HCT116 (cell line): ENCODE measurements at regions not wholly inside any gene's neighbourhood (a gene's known extent, or its start where the extent isn't known, plus 50 kb on each side); places are given as distances from the start of the nearest gene placed in this dataset.

Experiments
- ATAC-seq: fragments of 200-7000 bp; cut with Tn5 transposase; 2 replicates; pipeline ENCODE4 v1.9.1; 2020; ENCODE audit warnings: mild to moderate bottlenecking, moderate library complexity
- BruUV-seq: library from RNA; stranded (reverse); fragments of 400-500 nt; replicated peaks from 2 replicates; lab custom pipeline; 2021; lab: Mats Ljungman, UMichigan
- CTCF ChIA-PET: fragments of 300-600 bp; sonication (Branson Sonifier 250); formaldehyde crosslinking; loops from one replicate; lab custom pipeline; 2021; ENCODE audit warnings: antibody characterized with exemption; lab: Charles Lee
- POLR2A ChIA-PET: fragments of 300-600, 350-600 bp; sonication (Branson Sonifier 250); formaldehyde crosslinking; loops from one replicate; lab custom pipeline; 2021; ENCODE audit warnings: antibody characterized with exemption; lab: Charles Lee
- RAD21 ChIA-PET, 2 experiments: fragments of 300-600 bp; sonication (Branson Sonifier 250); formaldehyde crosslinking; loops; one replicate each; lab custom pipeline; 2023; ENCODE audit warnings: low total read pairs in 2 of 2; ENCODE audit not compliant: uncharacterized antibody in 2 of 2, unreplicated experiment in 2 of 2, low non-redundant PET in 1 of 2; lab: Charles Lee
- DNase-seq: peaks from one replicate; pipeline ENCODE4 v3.0.0-alpha.2; 2010; ENCODE audit warnings: low read depth, low spot score
- H2AFZ ChIP-seq: fragments of 200-600 bp; shearing (Covaris generic), sonication (generic); 2 replicates; pipeline ENCODE4 v1.6.1; 2017; ENCODE audit warnings: low read depth, mixed run types, mixed read lengths, antibody characterized with exemption, low read length; ENCODE audit not compliant: poor library complexity, severe bottlenecking
- H3K27ac ChIP-seq: 2 replicates; pipeline ENCODE4 v1.5.1; 2012; ENCODE audit warnings: low read depth, low read length
- H3K27me3 ChIP-seq: fragments of 200-600 bp; sonication (generic); 2 replicates; pipeline ENCODE4 v1.6.1; 2016; ENCODE audit warnings: mixed run types, low read length, mixed read lengths; ENCODE audit not compliant: insufficient read depth
- H3K36me3 ChIP-seq, 2 experiments: fragments of 200-500 bp in 1 of 2; fragments of 200-600 bp in 1 of 2; sonication (Bioruptor generic) in 1 of 2; sonication (generic) in 1 of 2; 2 replicates each; pipeline versions ENCODE4 v1.5.1 to v1.6.1; 2014 to 2016; ENCODE audit warnings: low read length in 2 of 2, inconsistent platforms in 1 of 2, mixed read lengths in 1 of 2, mixed run types in 1 of 2; ENCODE audit not compliant: insufficient read depth in 2 of 2, control insufficient read depth in 1 of 2
- H3K4me1 ChIP-seq, 2 experiments: fragments of 200-600 bp in 1 of 2; sonication (generic) in 1 of 2; 2 replicates each; pipeline versions ENCODE4 v1.5.1 to v1.6.1; 2012 to 2017; ENCODE audit warnings: low read length in 2 of 2, inconsistent platforms in 1 of 2, mild to moderate bottlenecking in 1 of 2, mixed read lengths in 1 of 2, mixed run types in 1 of 2, moderate library complexity in 1 of 2; ENCODE audit not compliant: insufficient read depth in 2 of 2, control insufficient read depth in 1 of 2
- H3K4me2 ChIP-seq: fragments of 200-600 bp; sonication (generic); 2 replicates; pipeline ENCODE4 v1.6.1; 2017; ENCODE audit warnings: mixed run types, low read length, mixed read lengths
- H3K4me3 ChIP-seq, 2 experiments: fragments of 200-600 bp in 1 of 2; sonication (generic) in 1 of 2; replicated peaks in 1 of 2; 2 replicates each; pipeline ENCODE4 v1.5.1; 2011 to 2016; ENCODE audit warnings: low read length in 2 of 2, control low read depth in 1 of 2, low read depth in 1 of 2, mild to moderate bottlenecking in 1 of 2, mixed read lengths in 1 of 2, mixed run types in 1 of 2
- H3K79me2 ChIP-seq: fragments of 200-600 bp; sonication (generic); 2 replicates; pipeline ENCODE4 v1.6.1; 2017; ENCODE audit warnings: mild to moderate bottlenecking, mixed run types, low read length, moderate library complexity, mixed read lengths; ENCODE audit not compliant: insufficient read depth
- H3K9ac ChIP-seq: fragments of 200-600 bp; sonication (generic); 2 replicates; pipeline ENCODE4 v1.6.1; 2016; ENCODE audit warnings: low read length, mixed read lengths
- H3K9me2 ChIP-seq: fragments of 200-600 bp; sonication (generic), shearing (Covaris generic); 2 replicates; pipeline ENCODE4 v1.6.1; 2017; ENCODE audit warnings: mixed run types, mild to moderate bottlenecking, moderate library complexity; ENCODE audit not compliant: insufficient read depth
- H3K9me3 ChIP-seq, 2 experiments: fragments of 200-500 bp in 1 of 2; fragments of 200-600 bp in 1 of 2; sonication (Bioruptor generic) in 1 of 2; sonication (generic) in 1 of 2; 2 replicates each; pipeline ENCODE4 v1.6.1; 2014 to 2017; ENCODE audit warnings: low read length in 2 of 2, mixed read lengths in 2 of 2, inconsistent platforms in 1 of 2, low read depth in 1 of 2, mild to moderate bottlenecking in 1 of 2, mixed run types in 1 of 2, moderate library complexity in 1 of 2; ENCODE audit not compliant: control insufficient read depth in 1 of 2, insufficient read depth in 1 of 2
- H4K20me1 ChIP-seq: fragments of 200-600 bp; sonication (generic), shearing (Covaris generic); 2 replicates; pipeline ENCODE4 v1.6.1; 2017; ENCODE audit warnings: mixed run types, mild to moderate bottlenecking, moderate library complexity; ENCODE audit not compliant: insufficient read depth
- CBX3 ChIP-seq: IDR thresholded peaks from 2 replicates; pipeline ENCODE4 v1.6.1; 2012; ENCODE audit warnings: low read depth
- FOSL1 ChIP-seq: IDR thresholded peaks from 2 replicates; pipeline ENCODE4 v1.6.1; 2012; ENCODE audit warnings: low read depth
- JUND ChIP-seq: IDR thresholded peaks from 2 replicates; pipeline ENCODE4 v1.6.1; 2012
- POLR2A ChIP-seq: IDR thresholded peaks from 2 replicates; pipeline ENCODE4 v1.7.0; 2011; ENCODE audit warnings: borderline replicate concordance; ENCODE audit not compliant: insufficient read depth, insufficient read length; ENCODE audit errors: extremely low read depth
- RAD21 ChIP-seq: IDR thresholded peaks from 2 replicates; pipeline ENCODE4 v1.6.1; 2012; ENCODE audit warnings: low read depth, mild to moderate bottlenecking
- SP1 ChIP-seq: IDR thresholded peaks from 2 replicates; pipeline ENCODE4 v1.6.1; 2012; ENCODE audit warnings: low read depth
- SRF ChIP-seq: IDR thresholded peaks from 2 replicates; pipeline ENCODE4 v1.6.1; 2012; ENCODE audit warnings: low read depth
- ZBTB33 ChIP-seq: IDR thresholded peaks from 2 replicates; pipeline ENCODE4 v1.6.1; 2011; ENCODE audit warnings: mild to moderate bottlenecking, low read length, moderate library complexity; ENCODE audit not compliant: insufficient replicate concordance; ENCODE audit errors: extremely low read depth
- intact Hi-C: fragments of 100-400 bp; cut with micrococcal nuclease; formaldehyde crosslinking; loops from 2 replicates; pipeline ENCODE4 v1.10.0; 2022
- TF ChIP-seq, protein P1 (sequence below): IDR thresholded peaks from 2 replicates; pipeline ENCODE4 v1.6.1; 2012
- TF ChIP-seq, protein P2 (sequence below): IDR thresholded peaks from 2 replicates; pipeline ENCODE4 v1.6.1; 2012; ENCODE audit warnings: low read depth

GRCh38 chr13:30079501-30079900 lies 227.8 kb downstream of the KATNAL1 start:
- ChIA-PET RAD21 (no interaction called here), CTCF (no interaction called here), POLR2A (no interaction called here)
- Histone ChIP-seq H3K27ac (no peak overlapping the region), H3K4me2 (no peak overlapping the region), H3K27me3 (no peaks in the 10 kb centered on the region), H3K9me2 (no peaks in the 10 kb centered on the region), H3K4me3 (no peak overlapping the region), H4K20me1 (no peaks in the 10 kb centered on the region), H3K4me1 (no peaks in the 10 kb centered on the region), H2AFZ (no peak overlapping the region), H3K9me3 (0 out of 4 replicates have a peak, but pooled peaks cover 0 to 3% of the 10 kb centered on the region in 2 experiments), H3K9ac (no peak overlapping the region), H3K79me2 (no peaks in the 10 kb centered on the region), H3K36me3 (no peaks in the 10 kb centered on the region)
- intact Hi-C loops = no loop called here
- ATAC-seq (no peak), DNase-seq (no peak)
- no peak for TF ChIP-seq ZBTB33
- TF ChIP-seq CBX3 = no peak
- no peak for TF ChIP-seq JUND
- BruUV-seq = no TSS peak

DNA sequence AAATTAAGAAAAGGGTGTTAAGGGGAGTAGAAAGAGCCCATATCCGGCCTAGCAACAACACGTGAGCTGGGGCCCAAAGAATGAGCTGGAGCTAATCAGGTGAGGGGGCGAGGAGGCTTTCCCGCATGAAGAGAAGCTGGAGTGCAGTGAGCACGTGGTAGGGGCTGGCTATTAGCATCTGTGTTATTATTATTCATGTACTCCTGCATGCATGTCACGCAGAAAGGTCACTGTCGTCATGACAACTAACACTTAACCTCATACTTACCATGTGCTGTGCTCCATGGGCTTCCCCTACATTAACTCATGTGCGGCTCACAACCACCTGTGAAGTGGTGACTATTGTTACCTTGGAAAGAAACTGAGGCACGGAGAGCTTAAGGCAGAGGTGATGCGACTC lies 227.6 kb upstream of the UBL3 start:
- ChIA-PET RAD21 (no interaction called here), CTCF (no interaction called here)
- no peak for ATAC-seq
- TF ChIP-seq FOSL1 = no peak
- TF ChIP-seq, protein P1, sequence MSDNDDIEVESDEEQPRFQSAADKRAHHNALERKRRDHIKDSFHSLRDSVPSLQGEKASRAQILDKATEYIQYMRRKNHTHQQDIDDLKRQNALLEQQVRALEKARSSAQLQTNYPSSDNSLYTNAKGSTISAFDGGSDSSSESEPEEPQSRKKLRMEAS = no peak
- no peak for TF ChIP-seq RAD21
- TF ChIP-seq SP1 = no peak
- TF ChIP-seq, protein P2, sequence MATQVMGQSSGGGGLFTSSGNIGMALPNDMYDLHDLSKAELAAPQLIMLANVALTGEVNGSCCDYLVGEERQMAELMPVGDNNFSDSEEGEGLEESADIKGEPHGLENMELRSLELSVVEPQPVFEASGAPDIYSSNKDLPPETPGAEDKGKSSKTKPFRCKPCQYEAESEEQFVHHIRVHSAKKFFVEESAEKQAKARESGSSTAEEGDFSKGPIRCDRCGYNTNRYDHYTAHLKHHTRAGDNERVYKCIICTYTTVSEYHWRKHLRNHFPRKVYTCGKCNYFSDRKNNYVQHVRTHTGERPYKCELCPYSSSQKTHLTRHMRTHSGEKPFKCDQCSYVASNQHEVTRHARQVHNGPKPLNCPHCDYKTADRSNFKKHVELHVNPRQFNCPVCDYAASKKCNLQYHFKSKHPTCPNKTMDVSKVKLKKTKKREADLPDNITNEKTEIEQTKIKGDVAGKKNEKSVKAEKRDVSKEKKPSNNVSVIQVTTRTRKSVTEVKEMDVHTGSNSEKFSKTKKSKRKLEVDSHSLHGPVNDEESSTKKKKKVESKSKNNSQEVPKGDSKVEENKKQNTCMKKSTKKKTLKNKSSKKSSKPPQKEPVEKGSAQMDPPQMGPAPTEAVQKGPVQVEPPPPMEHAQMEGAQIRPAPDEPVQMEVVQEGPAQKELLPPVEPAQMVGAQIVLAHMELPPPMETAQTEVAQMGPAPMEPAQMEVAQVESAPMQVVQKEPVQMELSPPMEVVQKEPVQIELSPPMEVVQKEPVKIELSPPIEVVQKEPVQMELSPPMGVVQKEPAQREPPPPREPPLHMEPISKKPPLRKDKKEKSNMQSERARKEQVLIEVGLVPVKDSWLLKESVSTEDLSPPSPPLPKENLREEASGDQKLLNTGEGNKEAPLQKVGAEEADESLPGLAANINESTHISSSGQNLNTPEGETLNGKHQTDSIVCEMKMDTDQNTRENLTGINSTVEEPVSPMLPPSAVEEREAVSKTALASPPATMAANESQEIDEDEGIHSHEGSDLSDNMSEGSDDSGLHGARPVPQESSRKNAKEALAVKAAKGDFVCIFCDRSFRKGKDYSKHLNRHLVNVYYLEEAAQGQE = no peak
- TF ChIP-seq POLR2A = no peak
- no peak for TF ChIP-seq SRF
- no peak for TF ChIP-seq CBX3
- TF ChIP-seq, all 23 proteins: peak for 0
- POLR2A ChIA-PET = no interaction called here
- BruUV-seq = no TSS peak
- Histone ChIP-seq H3K4me3 (no peak overlapping the region), H3K9me3 (0 out of 4 replicates have a peak, but pooled peaks cover 0 to 3% of the 10 kb centered on the region in 2 experiments), H3K9ac (no peak overlapping the region), H2AFZ (no peak overlapping the region), H4K20me1 (no peaks in the 10 kb centered on the region), H3K9me2 (no peaks in the 10 kb centered on the region), H3K36me3 (no peaks in the 10 kb centered on the region), H3K27ac (no peak overlapping the region), H3K79me2 (no peaks in the 10 kb centered on the region), H3K27me3 (no peaks in the 10 kb centered on the region), H3K4me1 (no peaks in the 10 kb centered on the region), H3K4me2 (no peak overlapping the region)
- intact Hi-C loops = no loop called here
- no peak for DNase-seq
